GM23248 (cell line): ENCODE measurements at regions not wholly inside any gene's neighbourhood (a gene's known extent, or its start where the extent isn't known, plus 50 kb on each side); places are given as distances from the start of the nearest gene placed in this dataset.

Experiments used
- DNase-seq: peaks from one replicate; pipeline ENCODE4 v3.0.0-alpha.2; 2015
- H2AFZ ChIP-seq: fragments of 200-600 bp; sonication (generic); 2 replicates; pipeline ENCODE4 v1.6.1; 2016; ENCODE audit warnings: antibody characterized with exemption
- H3F3A ChIP-seq: fragments of 200-600 bp; sonication (generic); 2 replicates; pipeline ENCODE4 v1.6.1; 2016; ENCODE audit warnings: mild to moderate bottlenecking, antibody characterized with exemption, mixed run types; ENCODE audit not compliant: insufficient read depth
- H3K27ac ChIP-seq: fragments of 200-600 bp; sonication (generic); 2 replicates; pipeline ENCODE4 v1.5.1; 2016; ENCODE audit warnings: mild to moderate bottlenecking
- H3K27me3 ChIP-seq: fragments of 200-600 bp; sonication (generic); replicated peaks from 2 replicates; pipeline ENCODE4 v1.6.1; 2016; ENCODE audit warnings: mild to moderate bottlenecking; ENCODE audit not compliant: insufficient read depth
- H3K36me3 ChIP-seq: fragments of 200-600 bp; sonication (generic); 2 replicates; pipeline ENCODE4 v1.6.1; 2016; ENCODE audit warnings: low read depth, mild to moderate bottlenecking
- H3K4me1 ChIP-seq: fragments of 200-600 bp; sonication (generic); 2 replicates; pipeline ENCODE4 v1.6.1; 2016; ENCODE audit warnings: mild to moderate bottlenecking; ENCODE audit not compliant: insufficient read depth
- H3K4me2 ChIP-seq: fragments of 200-600 bp; sonication (generic); one replicate; pipeline ENCODE4 v1.6.1; 2016; ENCODE audit warnings: mild to moderate bottlenecking; ENCODE audit not compliant: unreplicated experiment
- H3K4me3 ChIP-seq: fragments of 200-600 bp; sonication (generic); 2 replicates; pipeline ENCODE4 v1.5.1; 2016; ENCODE audit warnings: mild to moderate bottlenecking
- H3K79me2 ChIP-seq: fragments of 200-600 bp; sonication (generic); 2 replicates; pipeline ENCODE4 v1.6.1; 2016; ENCODE audit warnings: mild to moderate bottlenecking; ENCODE audit not compliant: insufficient read depth
- H3K9ac ChIP-seq: fragments of 200-600 bp; sonication (generic); 2 replicates; pipeline ENCODE4 v1.6.1; 2016; ENCODE audit warnings: mild to moderate bottlenecking
- H3K9me2 ChIP-seq: fragments of 200-600 bp; sonication (generic); 2 replicates; pipeline ENCODE4 v1.6.1; 2016; ENCODE audit warnings: mixed run types, mild to moderate bottlenecking, moderate library complexity; ENCODE audit not compliant: insufficient read depth
- H3K9me3 ChIP-seq: fragments of 200-600 bp; sonication (generic); one replicate; pipeline ENCODE4 v1.6.1; 2017; ENCODE audit warnings: low read depth
- H4K20me1 ChIP-seq: fragments of 200-600 bp; sonication (generic); 2 replicates; pipeline ENCODE4 v1.6.0; 2016; ENCODE audit not compliant: insufficient read depth
- EZH2 ChIP-seq: fragments of 200-600 bp; sonication (generic); IDR thresholded peaks from 2 replicates; pipeline ENCODE4 v1.6.1; 2018; ENCODE audit warnings: antibody characterized with exemption, mild to moderate bottlenecking; ENCODE audit not compliant: insufficient read depth, poor library complexity, severe bottlenecking
- EZH2phosphoT487 ChIP-seq: fragments of 200-600 bp; sonication (generic); IDR thresholded peaks from 2 replicates; pipeline ENCODE4 v1.6.1; 2018; ENCODE audit warnings: antibody characterized with exemption, moderate library complexity, mild to moderate bottlenecking, low read depth; ENCODE audit not compliant: insufficient read depth
- WGBS, 2 experiments: methylation state at CpG; one replicate each; pipeline ENCODE4 v1.1.6; 2015 to 2017; ENCODE audit warnings: low lambda C conversion rate in 2 of 2, low coverage in 1 of 2; ENCODE audit errors: missing lambda C conversion rate in 2 of 2; 5-methylcytosine and 5-hydroxymethylcytosine counted together
- in situ Hi-C: fragments of 300-500 bp; cut with MboI; formaldehyde crosslinking; loops from 2 replicates; pipeline ENCODE4 v1.15.0; 2020

DNA sequence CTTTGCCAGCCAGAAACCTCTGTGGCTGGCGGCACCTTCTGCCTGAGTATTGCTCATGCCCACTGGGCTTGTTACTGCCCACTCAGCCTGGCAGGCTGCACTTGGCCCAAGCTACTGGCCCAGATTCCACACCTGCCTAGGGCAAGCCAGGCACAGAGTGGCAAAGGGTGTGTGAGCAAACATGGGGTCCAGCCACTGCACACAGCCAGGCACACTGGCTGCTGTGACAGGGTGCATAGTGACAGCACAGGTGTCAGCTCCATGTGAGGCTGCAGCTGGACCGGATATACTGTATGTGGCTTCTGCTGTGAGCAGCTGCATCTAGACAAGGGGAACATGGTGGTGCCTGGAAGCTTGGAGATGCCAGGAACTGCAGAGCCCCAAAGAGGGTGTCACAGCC is 113.9 kb downstream of the COPS8 start:
- no peaks in the 10 kb centered on the region for H3K27me3 ChIP-seq
- H3K4me2 ChIP-seq: no peak overlapping the region
- no peak overlapping the region for H2AFZ ChIP-seq
- no peak for TF ChIP-seq EZH2
- TF ChIP-seq EZH2phosphoT487: no peak
- in situ Hi-C loops: no loop called here
- peak overlapping the region; percentile 10; the same call in 1 of the 2 replicates for H3K9ac ChIP-seq
- WGBS, 2 experiments: 74 to 98% methylated on average over 2 of the region's 2 CpGs
- H3K79me2 ChIP-seq: no peaks in the 10 kb centered on the region
- H3K9me2 ChIP-seq: no peaks in the 10 kb centered on the region
- no peaks in the 10 kb centered on the region for H3K36me3 ChIP-seq
- peak overlapping the region; percentile 59 for H3K27ac ChIP-seq
- peak; percentile 26 for DNase-seq
- H3K9me3 ChIP-seq: no peaks in the 10 kb centered on the region
- H4K20me1 ChIP-seq: no peaks in the 10 kb centered on the region
- H3F3A ChIP-seq: peaks cover 75% of the 10 kb centered on the region
- H3K4me1 ChIP-seq: peaks cover 54% of the 10 kb centered on the region
- H3K4me3 ChIP-seq: no peak overlapping the region

DNA sequence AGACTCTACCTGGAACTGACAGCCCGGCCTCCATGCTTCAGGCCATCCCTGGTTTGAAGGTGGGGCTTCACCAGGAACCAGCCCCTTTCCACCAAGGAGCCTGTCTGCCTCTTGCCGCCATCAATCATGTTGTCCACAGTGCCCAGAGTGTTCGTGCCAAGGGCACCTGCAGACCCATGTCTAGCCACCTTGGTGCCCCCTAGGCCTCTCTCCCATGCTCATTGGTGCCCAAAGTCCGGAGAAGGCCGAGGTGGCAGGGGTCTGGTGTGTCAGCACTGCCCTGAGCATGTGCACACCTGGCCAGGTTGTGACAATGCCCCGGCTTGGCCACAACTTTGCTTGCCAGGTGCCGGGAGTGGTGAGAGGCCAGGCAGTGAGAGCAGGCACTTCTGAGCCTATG is 114.8 kb downstream of the COPS8 start:
- Histone ChIP-seq H3F3A (peaks cover 75% of the 10 kb centered on the region), H3K9me3 (no peaks in the 10 kb centered on the region), H3K36me3 (no peaks in the 10 kb centered on the region), H3K4me2 (no peak overlapping the region), H3K9me2 (no peaks in the 10 kb centered on the region), H3K27me3 (no peaks in the 10 kb centered on the region), H4K20me1 (no peaks in the 10 kb centered on the region), H3K9ac (no peak overlapping the region), H2AFZ (no peak overlapping the region), H3K27ac (no peak overlapping the region), H3K79me2 (no peaks in the 10 kb centered on the region), H3K4me1 (peaks cover 54% of the 10 kb centered on the region), H3K4me3 (no peak overlapping the region)
- 98 to 100% methylated on average over 7 of the region's 7 CpGs for WGBS, 2 experiments
- in situ Hi-C loops: no loop called here
- no peak for DNase-seq
- TF ChIP-seq EZH2phosphoT487: no peak
- no peak for TF ChIP-seq EZH2

DNA sequence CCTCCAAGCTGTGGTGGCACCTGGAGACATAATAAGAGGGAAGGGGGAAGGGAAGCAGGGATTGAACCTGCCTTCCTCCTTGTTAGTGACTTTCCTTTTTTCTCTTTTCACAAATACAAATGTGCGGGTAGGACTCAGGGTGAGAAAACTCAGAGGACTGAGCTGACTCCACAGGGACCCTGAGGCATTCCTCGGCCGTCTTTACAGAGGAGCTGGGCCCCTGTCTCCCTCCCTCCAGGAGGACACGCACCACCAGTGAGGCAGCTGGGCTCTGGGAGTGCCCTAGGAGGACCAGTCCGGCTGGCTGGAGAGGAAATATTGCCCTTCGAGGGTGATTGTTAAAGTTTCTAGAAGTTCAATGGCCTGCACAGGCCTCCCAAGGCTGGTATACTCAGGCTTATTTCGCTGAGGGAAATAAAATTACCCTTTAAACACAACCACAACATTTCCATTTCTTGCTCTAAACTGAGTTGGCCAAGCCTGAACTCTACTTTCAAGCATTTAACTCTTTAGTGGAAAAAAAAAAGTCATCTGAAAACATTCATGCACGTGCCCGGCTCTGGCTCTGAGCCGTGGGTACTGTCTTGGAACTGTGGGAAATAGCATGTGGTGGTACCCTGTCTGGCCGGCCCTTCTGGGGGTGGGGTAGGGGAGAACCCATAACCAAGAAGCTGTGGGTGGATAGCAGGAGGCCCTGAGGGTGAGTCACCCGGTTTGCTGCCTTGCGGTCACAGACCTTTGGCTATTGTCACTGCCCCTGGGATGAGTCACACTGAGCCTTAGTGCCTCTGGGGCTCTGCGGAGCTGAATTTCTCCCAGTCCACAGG is 116.0 kb downstream of the COPS8 start:
- peak; percentile 95 for DNase-seq
- H3K9me3 ChIP-seq: no peaks in the 10 kb centered on the region
- in situ Hi-C loops: no loop called here

GRCh38 chr2:237202288-237203030 is 116.8 kb downstream of the COPS8 start:
- no peak for DNase-seq
- in situ Hi-C loops: no loop called here
- no peaks in the 10 kb centered on the region for H3K9me3 ChIP-seq
- H3K4me2 ChIP-seq: peak overlapping the region; percentile 41
- H3K36me3 ChIP-seq: no peaks in the 10 kb centered on the region
- no peak overlapping the region for H2AFZ ChIP-seq
- peaks cover 46% of the 10 kb centered on the region for H3K4me1 ChIP-seq
- H3K79me2 ChIP-seq: no peaks in the 10 kb centered on the region
- peak overlapping the region; percentile 54 for H3K9ac ChIP-seq
- H4K20me1 ChIP-seq: no peaks in the 10 kb centered on the region
- peak overlapping the region; percentile 81 for H3K27ac ChIP-seq
- TF ChIP-seq EZH2phosphoT487: no peak
- no peak for TF ChIP-seq EZH2
- 0 out of 2 replicates have a peak overlapping the region, but pooled peaks have one; percentile 16 for H3K4me3 ChIP-seq
- 78 to 79% methylated on average over 12 to 13 of the region's 13 CpGs for WGBS, 2 experiments
- no peaks in the 10 kb centered on the region for H3K27me3 ChIP-seq
- no peaks in the 10 kb centered on the region for H3K9me2 ChIP-seq
- H3F3A ChIP-seq: peaks cover 73% of the 10 kb centered on the region

More for the DNA sequence above, 116.0 kb downstream of the COPS8 start:
- 31 to 34% methylated on average over 14 of the region's 14 CpGs for WGBS, 2 experiments
- H3K79me2 ChIP-seq: no peaks in the 10 kb centered on the region
- H3K27me3 ChIP-seq: no peaks in the 10 kb centered on the region
- no peaks in the 10 kb centered on the region for H3K9me2 ChIP-seq
- H2AFZ ChIP-seq: no peak overlapping the region
- H3K4me2 ChIP-seq: peak overlapping the region; percentile 41
- TF ChIP-seq EZH2 (no peak), EZH2phosphoT487 (no peak)
- no peaks in the 10 kb centered on the region for H4K20me1 ChIP-seq
- H3K36me3 ChIP-seq: no peaks in the 10 kb centered on the region
- peaks cover 47% of the 10 kb centered on the region for H3K4me1 ChIP-seq
- H3K27ac ChIP-seq: peak overlapping the region; percentile 81
- peak overlapping the region; percentile 54; the same call in 1 of the 2 replicates for H3K9ac ChIP-seq
- no peak overlapping the region for H3K4me3 ChIP-seq
- H3F3A ChIP-seq: peaks cover 73% of the 10 kb centered on the region
